Parathyroid adenoma (tissue), 2 donors: ENCODE measurements at regions not wholly inside any gene's neighbourhood (a gene's known extent, or its start where the extent isn't known, plus 50 kb on each side); places are given as distances from the start of the nearest gene placed in this dataset.

ENCODE experiments used
- H2AFZ ChIP-seq: fragments of 300-600 bp; sonication (generic); one replicate; pipeline ENCODE4 v1.7.0; 2017; ENCODE audit warnings: antibody characterized with exemption, mild to moderate bottlenecking
- H3K27ac ChIP-seq: fragments of 300-600 bp; sonication (generic); one replicate; pipeline ENCODE4 v1.7.0; 2017
- H3K27me3 ChIP-seq: fragments of 300-600 bp; sonication (generic); one replicate; pipeline ENCODE4 v1.7.0; 2017; ENCODE audit warnings: low read length; ENCODE audit not compliant: control insufficient read depth, insufficient read depth
- H3K36me3 ChIP-seq: fragments of 300-600 bp; sonication (generic); one replicate; pipeline ENCODE4 v1.7.0; 2017; ENCODE audit warnings: low read length; ENCODE audit not compliant: control insufficient read depth, insufficient read depth
- H3K4me1 ChIP-seq: fragments of 300-600 bp; sonication (generic); one replicate; pipeline ENCODE4 v1.7.0; 2017; ENCODE audit warnings: control low read depth
- H3K4me2 ChIP-seq: fragments of 300-600 bp; sonication (generic); one replicate; pipeline ENCODE4 v1.7.0; 2017; ENCODE audit warnings: low read length
- H3K4me3 ChIP-seq: fragments of 300-600 bp; sonication (generic); one replicate; pipeline ENCODE4 v1.7.0; 2017; ENCODE audit warnings: low read depth, low read length
- H3K79me2 ChIP-seq: fragments of 300-600 bp; sonication (generic); one replicate; pipeline ENCODE4 v1.7.0; 2017; ENCODE audit warnings: control low read depth
- H3K9ac ChIP-seq: fragments of 300-600 bp; sonication (generic); one replicate; pipeline ENCODE4 v1.7.0; 2017; ENCODE audit warnings: mild to moderate bottlenecking
- H3K9me3 ChIP-seq: fragments of 300-600 bp; sonication (generic); one replicate; pipeline ENCODE4 v1.7.0; 2017; ENCODE audit warnings: low read length; ENCODE audit not compliant: control insufficient read depth
- TF ChIP-seq, protein P1 (sequence below): fragments of 300-600 bp; sonication (generic); IDR thresholded peaks from one replicate; pipeline ENCODE4 v1.7.0; 2017; ENCODE audit warnings: antibody characterized with exemption, mild to moderate bottlenecking
- donor health status: primary hyperparathyroidism.

DNA sequence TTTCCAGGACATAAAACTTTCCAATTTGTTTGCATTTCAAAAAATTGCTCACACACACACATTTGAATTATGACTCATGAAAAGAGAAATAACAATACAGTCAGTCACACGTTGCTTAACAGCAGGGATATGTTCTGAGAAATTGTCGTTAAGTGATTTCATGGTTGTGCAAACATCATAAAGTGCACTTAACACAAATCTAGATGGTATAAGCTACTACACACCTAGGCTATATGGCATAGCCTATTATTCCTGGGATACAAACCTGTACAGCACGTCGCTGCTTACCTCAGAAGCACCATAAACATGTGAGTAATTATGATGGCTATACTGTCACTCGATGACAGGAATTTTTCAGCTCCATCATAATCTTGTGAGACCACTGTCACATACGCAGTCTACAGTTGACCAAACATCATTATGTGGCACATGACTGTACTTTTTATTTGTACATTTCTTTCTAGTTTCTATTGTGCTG is 378.2 kb downstream of the ACTL7B start:
- no peaks in the 10 kb centered on the region for H3K79me2 ChIP-seq
- H3K27ac ChIP-seq = no peak overlapping the region
- no peaks in the 10 kb centered on the region for H3K36me3 ChIP-seq
- H2AFZ ChIP-seq = no peak overlapping the region
- peaks cover 3% of the 10 kb centered on the region for H3K27me3 ChIP-seq
- no peak overlapping the region for H3K4me3 ChIP-seq
- TF ChIP-seq, protein P1, sequence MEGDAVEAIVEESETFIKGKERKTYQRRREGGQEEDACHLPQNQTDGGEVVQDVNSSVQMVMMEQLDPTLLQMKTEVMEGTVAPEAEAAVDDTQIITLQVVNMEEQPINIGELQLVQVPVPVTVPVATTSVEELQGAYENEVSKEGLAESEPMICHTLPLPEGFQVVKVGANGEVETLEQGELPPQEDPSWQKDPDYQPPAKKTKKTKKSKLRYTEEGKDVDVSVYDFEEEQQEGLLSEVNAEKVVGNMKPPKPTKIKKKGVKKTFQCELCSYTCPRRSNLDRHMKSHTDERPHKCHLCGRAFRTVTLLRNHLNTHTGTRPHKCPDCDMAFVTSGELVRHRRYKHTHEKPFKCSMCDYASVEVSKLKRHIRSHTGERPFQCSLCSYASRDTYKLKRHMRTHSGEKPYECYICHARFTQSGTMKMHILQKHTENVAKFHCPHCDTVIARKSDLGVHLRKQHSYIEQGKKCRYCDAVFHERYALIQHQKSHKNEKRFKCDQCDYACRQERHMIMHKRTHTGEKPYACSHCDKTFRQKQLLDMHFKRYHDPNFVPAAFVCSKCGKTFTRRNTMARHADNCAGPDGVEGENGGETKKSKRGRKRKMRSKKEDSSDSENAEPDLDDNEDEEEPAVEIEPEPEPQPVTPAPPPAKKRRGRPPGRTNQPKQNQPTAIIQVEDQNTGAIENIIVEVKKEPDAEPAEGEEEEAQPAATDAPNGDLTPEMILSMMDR = no peak
- no peak overlapping the region for H3K4me2 ChIP-seq
- H3K4me1 ChIP-seq = no peaks in the 10 kb centered on the region
- H3K9me3 ChIP-seq = no peaks in the 10 kb centered on the region
- no peak overlapping the region for H3K9ac ChIP-seq

DNA sequence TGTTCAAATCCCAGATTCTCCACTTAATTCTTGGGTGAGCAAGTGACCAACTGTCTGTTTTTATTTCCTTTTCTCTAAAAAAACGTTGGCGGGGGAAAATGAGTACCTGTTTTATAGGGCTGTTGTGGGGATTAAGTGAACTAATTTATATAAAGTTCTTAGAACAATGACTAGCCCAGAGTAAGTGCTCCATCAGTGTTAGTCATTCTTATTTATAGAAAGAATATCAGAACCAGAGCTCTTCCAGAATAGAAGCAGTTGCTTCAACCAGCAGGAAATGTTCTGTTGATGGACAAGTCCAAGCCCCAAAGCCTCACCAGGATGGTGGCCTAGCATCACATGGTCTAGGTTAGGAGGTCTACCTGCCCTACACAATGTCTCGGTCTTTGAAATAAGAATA is 379.2 kb downstream of the ACTL7B start:
- H3K4me3 ChIP-seq = no peak overlapping the region
- H3K4me2 ChIP-seq = no peak overlapping the region
- no peaks in the 10 kb centered on the region for H3K79me2 ChIP-seq
- H3K9ac ChIP-seq = no peak overlapping the region
- TF ChIP-seq, protein P1 = no peak
- peaks cover 3% of the 10 kb centered on the region for H3K27me3 ChIP-seq
- H3K9me3 ChIP-seq = no peaks in the 10 kb centered on the region
- no peak overlapping the region for H3K27ac ChIP-seq
- H3K36me3 ChIP-seq = no peaks in the 10 kb centered on the region
- no peaks in the 10 kb centered on the region for H3K4me1 ChIP-seq
- H2AFZ ChIP-seq = no peak overlapping the region

DNA sequence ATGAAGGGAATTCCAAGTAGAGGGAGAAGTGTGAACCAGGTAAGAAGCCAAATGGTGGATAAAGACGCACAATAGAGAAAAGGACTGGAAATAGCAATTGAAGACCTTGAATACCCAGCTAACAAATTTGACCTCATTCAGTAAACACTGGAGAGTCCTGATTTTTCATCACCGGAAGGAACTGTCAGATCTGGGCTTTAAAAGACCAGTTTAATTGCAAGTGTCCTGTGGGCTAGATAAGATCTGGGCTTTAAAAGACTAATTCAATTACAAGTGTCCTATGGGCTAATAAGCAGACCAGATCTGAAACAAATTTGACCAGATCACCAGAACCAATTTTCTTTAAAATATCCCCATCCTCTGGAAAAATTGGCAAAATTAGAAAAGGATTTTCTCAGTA is 380.0 kb downstream of the ACTL7B start:
- no peaks in the 10 kb centered on the region for H3K9me3 ChIP-seq
- TF ChIP-seq, protein P1 = no peak
- no peak overlapping the region for H3K9ac ChIP-seq
- H3K79me2 ChIP-seq = no peaks in the 10 kb centered on the region
- no peaks in the 10 kb centered on the region for H3K4me1 ChIP-seq
- H3K27ac ChIP-seq = no peak overlapping the region
- H3K4me2 ChIP-seq = no peak overlapping the region
- H2AFZ ChIP-seq = no peak overlapping the region
- peaks cover 3% of the 10 kb centered on the region for H3K27me3 ChIP-seq
- H3K4me3 ChIP-seq = no peak overlapping the region
- no peaks in the 10 kb centered on the region for H3K36me3 ChIP-seq

DNA sequence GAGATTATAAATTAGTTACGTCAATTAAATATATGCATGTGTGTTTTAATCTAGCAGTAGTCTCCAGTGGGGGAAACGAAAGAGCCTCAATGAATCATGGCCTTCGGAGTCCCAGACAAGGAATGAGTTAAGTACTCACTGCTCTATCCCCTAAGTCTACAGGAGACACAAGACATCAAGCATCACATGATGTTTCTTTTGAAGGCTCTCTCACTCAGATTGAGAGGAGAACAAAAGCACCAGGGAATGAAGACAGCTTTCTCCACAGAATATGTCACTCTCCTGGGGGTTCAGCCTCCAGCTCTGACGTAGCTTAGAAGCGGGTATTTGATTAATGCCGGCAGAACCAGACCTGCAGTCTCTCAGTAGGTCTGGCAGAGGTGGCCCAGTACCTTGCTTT is 381.4 kb downstream of the ACTL7B start:
- H3K4me1 ChIP-seq = no peaks in the 10 kb centered on the region
- TF ChIP-seq, protein P1 = no peak
- peaks cover 3% of the 10 kb centered on the region for H3K27me3 ChIP-seq
- H3K9me3 ChIP-seq = no peaks in the 10 kb centered on the region
- no peak overlapping the region for H2AFZ ChIP-seq
- H3K36me3 ChIP-seq = no peaks in the 10 kb centered on the region
- no peak overlapping the region for H3K9ac ChIP-seq
- no peaks in the 10 kb centered on the region for H3K79me2 ChIP-seq
- H3K4me2 ChIP-seq = no peak overlapping the region
- H3K27ac ChIP-seq = no peak overlapping the region
- H3K4me3 ChIP-seq = no peak overlapping the region
